DOHH2 (cell line): ENCODE measurements at regions not wholly inside any gene's neighbourhood (a gene's known extent, or its start where the extent isn't known, plus 50 kb on each side); places are given as distances from the start of the nearest gene placed in this dataset.

Source experiments
- CTCF ChIP-seq: fragments of 200-600 bp; sonication (generic); IDR thresholded peaks from one replicate; pipeline ENCODE4 v1.5.1; 2014; ENCODE audit warnings: antibody characterized with exemption, mild to moderate bottlenecking, low read depth, low read length; ENCODE audit not compliant: poor library complexity, severe bottlenecking
- EZH2phosphoT487 ChIP-seq: fragments of 200-600 bp; sonication (generic); IDR thresholded peaks from 2 replicates; pipeline ENCODE4 v1.6.1; 2017; ENCODE audit warnings: borderline replicate concordance, mild to moderate bottlenecking, antibody characterized with exemption, low read length, moderate library complexity, mixed read lengths

- TF ChIP-seq CTCF, result no peak
- TF ChIP-seq EZH2phosphoT487, result no peak
Measured at GRCh38 chr17:12409082-12409481, 256.6 kb upstream of the MYOCD start.
